ENCODE measurements at regions not wholly inside any gene's neighbourhood (a gene's known extent, or its start where the extent isn't known, plus 50 kb on each side); places are given as distances from the start of the nearest gene placed in this dataset.

GRCh38 chr10:70981171-70981836 lies 92.9 kb upstream of the PCBD1 start:
- no peak overlapping the region for H3K27ac Mint-ChIP-seq (ENCODE audit: unreplicated experiment)
- DNase-seq (ENCODE audit: low spot score): no peak
- no peak overlapping the region for H3K4me3 Mint-ChIP-seq (ENCODE audit: unreplicated experiment)
- H3K4me1 Mint-ChIP-seq (ENCODE audit: unreplicated experiment): no peaks in the 10 kb centered on the region
- TF ChIP-seq CTCF (IDR thresholded peaks at IDR 0.05; ENCODE audit: unreplicated experiment): no peak
- no peaks in the 10 kb centered on the region for H3K9me3 Mint-ChIP-seq (ENCODE audit: unreplicated experiment)
- H3K27me3 Mint-ChIP-seq (ENCODE audit: unreplicated experiment): no peaks in the 10 kb centered on the region
- no peaks in the 10 kb centered on the region for H3K36me3 Mint-ChIP-seq (ENCODE audit: low read depth, unreplicated experiment)

- Mint-ChIP-seq H3K27me3 (ENCODE audit: unreplicated experiment) (no peaks in the 10 kb centered on the region), H3K36me3 (ENCODE audit: low read depth, unreplicated experiment) (no peaks in the 10 kb centered on the region), H3K9me3 (ENCODE audit: unreplicated experiment) (no peaks in the 10 kb centered on the region), H3K4me1 (ENCODE audit: unreplicated experiment) (no peaks in the 10 kb centered on the region), H3K4me3 (ENCODE audit: unreplicated experiment) (no peak overlapping the region), H3K27ac (ENCODE audit: unreplicated experiment) (no peak overlapping the region)
- DNase-seq (ENCODE audit: low spot score): no peak
- no peak for TF ChIP-seq CTCF (IDR thresholded peaks at IDR 0.05; ENCODE audit: unreplicated experiment)
Measured at GRCh38 chr10:70981936-70982335, 93.6 kb upstream of the PCBD1 start.

DNA sequence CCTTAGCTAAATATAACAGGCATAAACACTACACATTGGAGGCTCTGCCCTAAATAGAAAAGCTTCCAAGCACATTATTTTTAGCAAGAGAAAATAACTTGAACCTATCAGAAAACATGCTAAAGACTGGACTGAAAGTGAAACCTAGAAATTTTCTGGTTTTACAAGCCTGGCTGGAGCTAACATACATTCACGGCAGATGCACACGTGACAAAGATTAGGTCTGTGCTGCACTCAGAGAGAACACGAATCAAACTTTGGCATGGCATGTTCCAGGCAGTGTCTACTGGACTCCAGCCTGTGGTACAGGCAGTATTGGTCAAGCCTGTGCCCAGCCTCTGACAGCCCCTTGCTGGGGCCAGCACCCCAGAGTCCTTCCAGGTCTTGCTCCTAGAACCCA lies 94.1 kb upstream of the PCBD1 start:
- DNase-seq (ENCODE audit: low spot score): no peak
- Mint-ChIP-seq H3K9me3 (ENCODE audit: unreplicated experiment) (no peaks in the 10 kb centered on the region), H3K4me3 (ENCODE audit: unreplicated experiment) (no peak overlapping the region), H3K4me1 (ENCODE audit: unreplicated experiment) (no peaks in the 10 kb centered on the region), H3K36me3 (ENCODE audit: low read depth, unreplicated experiment) (no peaks in the 10 kb centered on the region), H3K27me3 (ENCODE audit: unreplicated experiment) (no peaks in the 10 kb centered on the region), H3K27ac (ENCODE audit: unreplicated experiment) (no peak overlapping the region)
- TF ChIP-seq CTCF (IDR thresholded peaks at IDR 0.05; ENCODE audit: unreplicated experiment): no peak

- H3K27me3 Mint-ChIP-seq (ENCODE audit: unreplicated experiment): peaks cover under 1% of the 10 kb centered on the region
- H3K27ac Mint-ChIP-seq (ENCODE audit: unreplicated experiment): no peak overlapping the region
- no peak for DNase-seq (ENCODE audit: low spot score)
- no peaks in the 10 kb centered on the region for H3K36me3 Mint-ChIP-seq (ENCODE audit: low read depth, unreplicated experiment)
- H3K4me1 Mint-ChIP-seq (ENCODE audit: unreplicated experiment): peaks cover 12% of the 10 kb centered on the region
- H3K4me3 Mint-ChIP-seq (ENCODE audit: unreplicated experiment): no peak overlapping the region
- TF ChIP-seq CTCF (IDR thresholded peaks at IDR 0.05; ENCODE audit: unreplicated experiment): no peak
- no peaks in the 10 kb centered on the region for H3K9me3 Mint-ChIP-seq (ENCODE audit: unreplicated experiment)
Measured at GRCh38 chr10:70984986-70985722, 96.8 kb upstream of the PCBD1 start.
